ENCODE measurements at regions not wholly inside any gene's neighbourhood (a gene's known extent, or its start where the extent isn't known, plus 50 kb on each side); places are given as distances from the start of the nearest gene placed in this dataset.

GRCh38 chr1:234987415-234988154, 141.1 kb downstream of the TOMM20 start:
- TF ChIP-seq, protein P1, sequence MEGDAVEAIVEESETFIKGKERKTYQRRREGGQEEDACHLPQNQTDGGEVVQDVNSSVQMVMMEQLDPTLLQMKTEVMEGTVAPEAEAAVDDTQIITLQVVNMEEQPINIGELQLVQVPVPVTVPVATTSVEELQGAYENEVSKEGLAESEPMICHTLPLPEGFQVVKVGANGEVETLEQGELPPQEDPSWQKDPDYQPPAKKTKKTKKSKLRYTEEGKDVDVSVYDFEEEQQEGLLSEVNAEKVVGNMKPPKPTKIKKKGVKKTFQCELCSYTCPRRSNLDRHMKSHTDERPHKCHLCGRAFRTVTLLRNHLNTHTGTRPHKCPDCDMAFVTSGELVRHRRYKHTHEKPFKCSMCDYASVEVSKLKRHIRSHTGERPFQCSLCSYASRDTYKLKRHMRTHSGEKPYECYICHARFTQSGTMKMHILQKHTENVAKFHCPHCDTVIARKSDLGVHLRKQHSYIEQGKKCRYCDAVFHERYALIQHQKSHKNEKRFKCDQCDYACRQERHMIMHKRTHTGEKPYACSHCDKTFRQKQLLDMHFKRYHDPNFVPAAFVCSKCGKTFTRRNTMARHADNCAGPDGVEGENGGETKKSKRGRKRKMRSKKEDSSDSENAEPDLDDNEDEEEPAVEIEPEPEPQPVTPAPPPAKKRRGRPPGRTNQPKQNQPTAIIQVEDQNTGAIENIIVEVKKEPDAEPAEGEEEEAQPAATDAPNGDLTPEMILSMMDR (IDR thresholded peaks at IDR 0.05; ENCODE audit: extremely low read depth, missing control alignments), result no peak
- peak; percentile 49 for DNase-seq (ENCODE audit: low spot score)

GRCh38 chr1:234986750-234987414, 141.8 kb downstream of the TOMM20 start:
- TF ChIP-seq, protein P1 (IDR thresholded peaks at IDR 0.05; ENCODE audit: extremely low read depth, missing control alignments), result no peak
- no peak for DNase-seq (ENCODE audit: low spot score)

DNA sequence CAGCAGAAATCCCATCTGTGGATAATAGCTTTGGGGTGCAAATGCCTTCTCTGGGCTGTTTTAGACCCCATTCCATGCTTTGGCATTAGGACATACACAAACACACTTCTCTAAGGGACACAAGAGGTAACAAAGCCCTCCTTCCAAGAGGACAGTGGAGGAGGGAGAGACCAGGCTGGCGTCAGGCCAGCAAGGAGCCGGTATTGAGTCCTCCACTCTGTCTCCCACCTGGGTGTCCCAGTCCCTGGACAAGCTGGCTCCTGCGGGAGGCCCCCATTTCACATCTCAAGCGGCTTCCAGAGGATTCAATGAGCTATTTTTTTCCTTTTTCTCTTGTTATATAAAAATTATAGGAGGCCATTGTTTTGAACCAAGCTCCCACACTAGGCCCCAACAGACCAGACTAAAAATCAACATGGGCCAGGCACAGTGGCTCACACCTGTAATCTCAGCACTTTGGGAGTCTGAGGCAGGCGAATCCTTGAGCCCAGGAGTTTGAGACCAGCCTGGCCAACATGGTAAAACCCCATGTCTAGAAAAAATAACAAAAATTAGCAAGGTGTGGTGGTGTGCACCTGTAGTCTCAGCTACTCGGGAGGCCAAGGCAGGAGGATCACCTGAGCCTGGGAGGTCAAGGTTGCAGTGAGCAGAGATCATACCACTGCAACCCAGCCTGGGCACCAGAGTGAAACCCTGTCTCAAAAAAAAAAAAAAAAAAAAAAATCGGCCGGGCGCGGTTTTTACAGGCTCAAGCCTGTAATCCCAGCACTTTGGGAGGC, 142.9 kb downstream of the TOMM20 start:
- DNase-seq (ENCODE audit: low spot score), result no peak
- TF ChIP-seq, protein P1 (IDR thresholded peaks at IDR 0.05; ENCODE audit: extremely low read depth, missing control alignments), result no peak

DNA sequence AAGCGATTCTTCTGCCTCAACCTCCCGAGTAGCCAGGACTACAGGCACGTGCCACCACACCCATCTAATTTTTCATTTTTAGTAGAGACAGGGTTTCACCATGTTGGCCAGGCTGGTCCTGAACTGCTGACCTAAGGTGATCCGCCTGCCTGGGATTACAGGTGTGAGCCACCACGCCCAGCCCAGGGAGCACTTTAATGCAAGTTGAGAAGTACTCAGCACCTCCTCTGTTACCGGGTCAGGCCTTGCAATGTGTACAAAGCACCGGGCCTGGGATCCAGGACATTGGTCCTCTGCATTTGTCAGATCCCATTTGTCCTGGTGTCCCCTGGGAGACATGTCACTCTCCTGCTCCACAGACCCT, 143.6 kb downstream of the TOMM20 start:
- TF ChIP-seq, protein P1 (IDR thresholded peaks at IDR 0.05; ENCODE audit: extremely low read depth, missing control alignments), result no peak
- DNase-seq (ENCODE audit: low spot score), result no peak

- DNase-seq (ENCODE audit: low spot score), result no peak
- TF ChIP-seq, protein P1 (IDR thresholded peaks at IDR 0.05; ENCODE audit: extremely low read depth, missing control alignments), result no peak
These were observed 144.9 kb downstream of the TOMM20 start for GRCh38 chr1:234983564-234984238.

DNA sequence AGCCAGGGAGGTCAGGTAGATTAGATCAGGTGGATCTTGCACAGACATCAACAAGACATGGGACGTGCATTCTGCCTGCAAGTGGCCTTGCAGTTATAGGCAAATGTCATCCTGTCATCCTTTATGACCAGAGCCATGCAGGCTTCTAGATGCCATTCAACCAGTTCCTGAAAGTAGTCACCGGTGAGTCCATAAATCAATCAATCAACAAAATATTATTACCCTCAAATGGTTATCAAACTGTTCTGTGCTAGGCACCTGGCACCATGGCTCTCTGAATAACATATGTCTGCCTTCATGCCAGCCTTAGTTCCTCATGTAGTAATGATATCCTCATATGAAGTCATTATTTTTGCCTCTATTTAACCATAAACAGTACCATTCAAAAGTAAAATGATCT, 146.9 kb downstream of the TOMM20 start:
- TF ChIP-seq, protein P1 (IDR thresholded peaks at IDR 0.05; ENCODE audit: extremely low read depth, missing control alignments), result no peak
- no peak for DNase-seq (ENCODE audit: low spot score)
